ENCODE measurements at regions not wholly inside any gene's neighbourhood (a gene's known extent, or its start where the extent isn't known, plus 50 kb on each side); places are given as distances from the start of the nearest gene placed in this dataset.

- DNase-seq: no peak
Measured at GRCh38 chr4:130092187-130093015, 996.4 kb downstream of the C4orf33 start.

- no peak for DNase-seq
Measured at GRCh38 chr4:130099105-130099504, 1003.2 kb downstream of the C4orf33 start.

DNA sequence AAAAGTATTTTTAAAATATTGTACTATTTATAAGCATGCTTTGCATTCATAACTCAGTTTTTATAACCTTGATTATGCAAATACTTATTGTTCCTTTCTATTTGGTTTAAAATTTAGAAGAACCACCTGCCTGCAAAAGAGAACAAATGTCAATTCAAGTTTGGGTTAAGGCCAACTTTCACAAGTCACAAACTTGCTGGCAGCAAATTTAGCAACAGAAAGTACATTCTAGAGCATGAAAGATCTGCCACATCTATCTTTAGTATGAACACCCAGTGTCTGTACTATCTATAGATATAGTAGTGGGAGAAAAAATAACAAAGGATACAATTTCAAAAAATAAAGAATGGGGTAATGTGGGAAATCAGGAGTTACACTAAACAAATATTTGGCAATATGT, 1014.2 kb downstream of the C4orf33 start:
- no peak for DNase-seq

- no peak for DNase-seq
Measured at GRCh38 chr4:130110770-130111169, 1014.8 kb downstream of the C4orf33 start.

GRCh38 chr4:130124066-130124465, 1028.1 kb downstream of the C4orf33 start:
- no peak for DNase-seq

- DNase-seq: no peak
Measured at GRCh38 chr4:130125467-130125866, 1029.5 kb downstream of the C4orf33 start.

DNA sequence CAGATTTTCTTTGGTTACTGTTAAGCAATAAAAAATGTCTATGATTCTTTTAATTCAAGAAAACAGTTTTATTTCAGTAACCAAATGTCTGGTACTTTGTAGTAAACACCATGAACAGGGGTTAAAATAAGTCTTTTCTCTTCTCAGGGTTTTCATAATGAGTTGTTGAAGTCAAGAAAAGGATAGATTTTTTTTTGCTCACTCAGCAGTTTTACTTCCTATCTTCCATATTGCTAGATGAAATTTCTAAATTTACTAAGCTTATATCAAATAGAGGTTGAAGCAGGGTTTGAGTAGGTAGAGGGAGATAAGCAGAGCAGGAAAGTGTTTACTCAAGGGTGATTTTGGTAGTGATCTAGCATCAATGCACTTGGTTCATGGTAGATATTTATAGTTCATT, 1031.3 kb downstream of the C4orf33 start:
- DNase-seq: no peak

GRCh38 chr4:130131536-130131935, 1035.6 kb downstream of the C4orf33 start:
- no peak for DNase-seq

- no peak for DNase-seq
Measured at GRCh38 chr4:130141651-130142050, 1045.7 kb downstream of the C4orf33 start.

- no peak for DNase-seq
Measured at GRCh38 chr4:130143656-130144055, 1047.7 kb downstream of the C4orf33 start.

DNA sequence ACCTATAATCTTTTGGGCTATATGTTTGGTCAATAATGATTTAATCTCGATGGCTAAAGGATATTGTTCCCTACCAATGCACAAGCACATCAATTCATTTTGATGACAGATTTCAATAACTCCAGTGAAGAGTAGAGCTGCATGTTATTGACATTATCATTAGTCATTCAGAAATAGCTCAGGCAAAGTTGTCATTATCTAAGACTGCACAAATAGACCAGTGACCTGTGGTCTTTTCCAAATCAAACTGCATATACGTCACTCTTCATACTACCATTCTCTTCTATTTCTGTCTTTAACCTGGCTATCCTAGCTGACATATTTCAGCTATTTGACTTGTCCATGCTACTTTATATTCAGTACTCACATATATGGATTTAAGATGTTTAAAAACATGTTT, 1050.8 kb downstream of the C4orf33 start:
- no peak for DNase-seq

DNA sequence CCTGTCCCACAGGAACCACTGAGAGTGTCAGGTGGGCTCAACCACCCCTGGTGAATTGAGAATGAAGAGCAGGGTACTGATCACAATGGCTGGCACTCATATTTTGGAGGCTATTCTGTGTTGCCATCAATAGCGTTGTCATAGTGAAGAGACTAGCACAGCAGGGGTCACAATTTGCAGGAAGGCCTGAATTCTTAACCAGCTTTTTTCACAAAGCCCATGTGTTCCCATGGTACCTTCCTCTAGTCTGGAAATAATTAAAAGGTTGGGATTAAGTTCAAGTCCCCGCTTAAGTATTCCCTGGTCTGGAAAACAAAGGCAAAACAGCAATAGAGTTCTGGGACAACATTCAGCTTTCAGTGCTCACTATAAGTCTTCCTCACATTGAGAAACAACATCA, 1051.7 kb downstream of the C4orf33 start:
- DNase-seq: no peak

DNA sequence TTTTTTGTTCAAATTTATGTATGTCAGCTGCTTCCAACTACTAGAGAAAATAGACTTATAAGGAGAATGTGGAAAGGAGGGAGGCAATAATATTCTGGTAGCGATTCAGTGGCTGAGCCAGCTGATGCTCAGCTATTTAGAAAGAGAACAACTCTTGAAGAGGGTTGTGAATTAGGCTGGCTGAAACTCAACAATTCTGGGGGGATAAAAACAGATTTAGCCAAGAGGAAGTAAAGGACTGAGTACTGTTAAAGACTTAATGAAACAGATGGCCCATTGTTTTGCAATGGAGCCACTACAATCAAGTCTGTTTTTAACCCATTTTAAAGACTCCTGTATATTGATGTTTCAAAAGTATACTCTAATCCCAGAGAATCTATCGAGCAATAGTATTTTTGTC, 1058.9 kb downstream of the C4orf33 start:
- DNase-seq: no peak

GRCh38 chr4:130163701-130164100, 1067.7 kb downstream of the C4orf33 start:
- DNase-seq: no peak

- DNase-seq: no peak
Measured at GRCh38 chr4:130165381-130165780, 1069.4 kb downstream of the C4orf33 start.

- no peak for DNase-seq
Measured at GRCh38 chr4:130172156-130172555, 1076.2 kb downstream of the C4orf33 start.

- DNase-seq: no peak
Measured at GRCh38 chr4:130178106-130178505, 1082.2 kb downstream of the C4orf33 start.

DNA sequence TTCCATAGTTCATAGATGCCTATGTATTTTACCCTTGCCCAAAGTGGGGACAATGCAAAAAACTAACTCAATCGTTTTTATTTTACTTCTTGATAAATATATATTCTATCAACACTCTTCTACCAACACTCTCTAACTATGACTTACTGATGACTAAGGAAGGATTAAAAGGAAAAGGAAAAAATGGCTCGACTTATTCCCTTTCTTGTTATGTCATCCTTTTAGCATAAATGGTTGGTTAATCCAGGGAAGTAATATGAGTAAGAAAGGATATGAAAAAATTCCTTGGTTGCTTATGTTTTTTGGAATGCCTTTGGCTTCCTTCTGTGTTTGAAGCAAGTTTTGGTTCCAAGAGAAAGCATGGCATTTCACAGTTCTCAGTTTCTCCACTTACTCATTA, 1087.1 kb downstream of the C4orf33 start:
- DNase-seq: no peak

DNA sequence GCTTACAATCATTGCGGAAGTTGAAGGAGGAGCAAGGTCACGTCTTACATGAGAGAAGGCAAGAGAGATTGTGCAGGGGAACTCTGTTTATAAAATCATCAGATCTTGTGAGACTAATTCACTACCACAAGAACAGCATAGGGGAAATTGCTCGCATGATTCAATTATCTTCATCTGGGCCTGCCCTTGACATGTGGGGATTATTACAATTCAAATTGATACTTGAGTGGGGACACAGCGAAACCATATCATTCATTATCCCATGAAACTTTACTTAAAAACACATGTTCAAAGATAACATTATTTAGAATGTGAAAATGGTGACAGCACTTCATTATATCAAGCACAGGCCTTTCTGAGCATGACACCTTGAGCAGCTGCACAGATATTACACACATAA, 1087.8 kb downstream of the C4orf33 start:
- no peak for DNase-seq

- no peak for DNase-seq
Measured at GRCh38 chr4:130185123-130185522, 1089.2 kb downstream of the C4orf33 start.

DNA sequence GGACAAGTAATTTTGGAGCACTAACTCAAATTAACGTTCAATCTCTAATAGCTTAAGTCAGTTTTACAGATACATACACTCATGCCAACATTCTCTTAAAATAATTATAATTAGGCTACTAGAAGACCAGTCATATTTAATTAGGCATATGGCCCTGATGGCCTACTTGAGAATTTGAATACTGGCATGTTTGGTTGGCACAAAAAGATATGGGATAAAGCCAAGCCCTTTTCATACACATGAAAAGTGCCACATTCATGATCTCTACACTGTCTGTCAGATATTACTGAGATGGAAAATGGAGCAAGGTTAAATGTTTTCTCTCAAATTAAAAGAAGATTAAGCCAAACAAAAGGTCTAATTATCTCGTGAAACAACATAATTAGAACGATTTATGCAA, 1091.0 kb downstream of the C4orf33 start:
- no peak for DNase-seq

- no peak for DNase-seq
Measured at GRCh38 chr4:130187587-130187986, 1091.6 kb downstream of the C4orf33 start.

GRCh38 chr4:130192787-130193186, 1096.8 kb downstream of the C4orf33 start:
- DNase-seq: no peak

- no peak for DNase-seq
Measured at GRCh38 chr4:130197946-130198345, 1102.0 kb downstream of the C4orf33 start.

DNA sequence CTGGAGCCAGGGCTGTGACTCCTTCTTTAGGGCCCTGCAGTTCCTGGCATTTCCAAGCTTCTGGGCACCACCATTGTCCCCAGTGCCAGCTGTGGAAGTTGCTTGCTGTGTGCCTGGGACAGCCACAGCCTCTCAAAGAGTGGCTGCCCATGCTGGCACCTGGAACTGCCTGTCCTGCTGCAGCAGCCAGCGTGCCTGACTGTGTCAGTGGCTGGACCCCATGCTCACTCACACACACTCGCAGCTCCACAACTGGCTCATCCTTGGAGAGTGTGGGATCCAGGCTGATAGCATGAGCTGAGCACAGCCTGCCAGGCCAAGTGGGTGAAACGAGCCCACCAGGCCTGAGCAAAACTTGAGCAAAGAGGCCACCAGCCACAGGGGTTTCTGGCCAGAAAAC, 1107.6 kb downstream of the C4orf33 start:
- no peak for DNase-seq
